ENCODE measurements at regions not wholly inside any gene's neighbourhood (a gene's known extent, or its start where the extent isn't known, plus 50 kb on each side); places are given as distances from the start of the nearest gene placed in this dataset.

GRCh38 chr2:58870704-58871103, 629.6 kb upstream of the FANCL start:
- intact Hi-C loops (cut with micrococcal nuclease; ENCODE audit: unreplicated experiment) (no loop called here), in situ Hi-C loops (cut with HindIII; ENCODE audit: low pct_unique_long_range_greater_than_20kb, low sequenced_read_pairs) (no loop called here)
- no peaks in the 10 kb centered on the region for H3K36me3 ChIP-seq (ENCODE audit: control insufficient read depth, insufficient read depth, low read length)

GRCh38 chr2:58866946-58867345, 625.8 kb upstream of the FANCL start:
- no peak for DNase-seq (ENCODE audit: low read depth, low spot score)
- in situ Hi-C loops (cut with HindIII; ENCODE audit: low pct_unique_long_range_greater_than_20kb, low sequenced_read_pairs) = no loop called here
- TF ChIP-seq POLR2AphosphoS5 (IDR thresholded peaks at IDR 0.05; ENCODE audit: low read depth, low read length) (no peak), SIN3A (IDR thresholded peaks at IDR 0.05; ENCODE audit: borderline replicate concordance, insufficient read depth, low read depth, low read length) (no peak), REST (IDR thresholded peaks at IDR 0.05; ENCODE audit: insufficient read depth in 1 of 2, low read depth in 2 of 2, low read length in 1 of 2) (no peak), CTCF (IDR thresholded peaks at IDR 0.05) (no peak), TCF7L2 (IDR thresholded peaks at IDR 0.05; ENCODE audit: low read depth, low read length) (no peak)
- POLR2A ChIA-PET = interaction anchor here (0.6 kb wide), 1 partner anchor 275 kb away, joined by 6 read pairs; no protein-coding TSS in a partner anchor
- no peak for ATAC-seq
- H3K27me3 ChIP-seq (ENCODE audit: control insufficient read depth, insufficient read depth, low read length) = no peaks in the 10 kb centered on the region
- no peaks in the 10 kb centered on the region for H3K36me3 ChIP-seq (ENCODE audit: control insufficient read depth, insufficient read depth, low read length)
- intact Hi-C loops (cut with micrococcal nuclease; ENCODE audit: unreplicated experiment) = no loop called here
- BruUV-seq (replicated peaks) = no TSS peak
- CTCF ChIA-PET = no interaction called here
- no peaks in the 10 kb centered on the region for H3K9me3 ChIP-seq (ENCODE audit: control insufficient read depth, insufficient read depth, low read depth, low read length)
- H3K4me1 ChIP-seq (ENCODE audit: control insufficient read depth, insufficient read depth, low read length) = no peaks in the 10 kb centered on the region
- H3K27ac ChIP-seq (ENCODE audit: low read length) = no peak overlapping the region
- H3K4me3 ChIP-seq (ENCODE audit: low read depth in 2 of 2, low read length in 2 of 2) = no peak overlapping the region

More at GRCh38 chr2:58870704-58871103, 629.6 kb upstream of the FANCL start:
- CTCF ChIA-PET = no interaction called here
- Histone ChIP-seq H3K27me3 (ENCODE audit: control insufficient read depth, insufficient read depth, low read length) (no peaks in the 10 kb centered on the region), H3K27ac (ENCODE audit: low read length) (no peak overlapping the region), H3K4me1 (ENCODE audit: control insufficient read depth, insufficient read depth, low read length) (no peaks in the 10 kb centered on the region), H3K4me3 (ENCODE audit: low read depth in 2 of 2, low read length in 2 of 2) (no peak overlapping the region), H3K9me3 (ENCODE audit: control insufficient read depth, insufficient read depth, low read depth, low read length) (no peaks in the 10 kb centered on the region)
- no peak for ATAC-seq
- no peak for DNase-seq (ENCODE audit: low read depth, low spot score)
- no peak for TF ChIP-seq POLR2AphosphoS5 (IDR thresholded peaks at IDR 0.05; ENCODE audit: low read depth, low read length)
- no peak for TF ChIP-seq CTCF (IDR thresholded peaks at IDR 0.05)
- no peak for TF ChIP-seq REST (IDR thresholded peaks at IDR 0.05; ENCODE audit: insufficient read depth in 1 of 2, low read depth in 2 of 2, low read length in 1 of 2)
- TF ChIP-seq SIN3A (IDR thresholded peaks at IDR 0.05; ENCODE audit: borderline replicate concordance, insufficient read depth, low read depth, low read length) = no peak
- TF ChIP-seq TCF7L2 (IDR thresholded peaks at IDR 0.05; ENCODE audit: low read depth, low read length) = no peak
- POLR2A ChIA-PET = no interaction called here
- no TSS peak for BruUV-seq (replicated peaks)
